H9 (cell line): ENCODE measurements at regions not wholly inside any gene's neighbourhood (a gene's known extent, or its start where the extent isn't known, plus 50 kb on each side); places are given as distances from the start of the nearest gene placed in this dataset.

ENCODE experiments used
- DNase-seq: peaks from one replicate; pipeline ENCODE4 v3.0.0-alpha.2; 2017
- H2AFZ ChIP-seq: one replicate; pipeline ENCODE4 v1.6.1; 2013; ENCODE audit warnings: mild to moderate bottlenecking, low read length, control low read depth, moderate library complexity
- H2AK5ac ChIP-seq: 2 replicates; pipeline ENCODE4 v1.6.1; 2013; ENCODE audit warnings: low read length, control low read depth, mixed read lengths; ENCODE audit not compliant: insufficient read length
- H2BK120ac ChIP-seq: one replicate; pipeline ENCODE4 v1.6.1; 2013; ENCODE audit warnings: low read depth, mild to moderate bottlenecking, low read length, control low read depth, inconsistent platforms; ENCODE audit not compliant: poor library complexity, severe bottlenecking
- H2BK12ac ChIP-seq: 2 replicates; pipeline ENCODE4 v1.6.1; 2013; ENCODE audit warnings: low read length, control low read depth, mixed read lengths, low read depth; ENCODE audit not compliant: insufficient read length
- H2BK15ac ChIP-seq: 2 replicates; pipeline ENCODE4 v1.6.1; 2013; ENCODE audit warnings: low read depth, low read length, control low read depth
- H2BK20ac ChIP-seq: one replicate; pipeline ENCODE4 v1.6.1; 2013; ENCODE audit warnings: low read depth, mild to moderate bottlenecking, low read length, control low read depth, inconsistent platforms; ENCODE audit not compliant: poor library complexity, severe bottlenecking
- H2BK5ac ChIP-seq: 2 replicates; pipeline ENCODE4 v1.6.1; 2013; ENCODE audit warnings: low read length, control low read depth, mixed read lengths; ENCODE audit not compliant: insufficient read length
- H3K14ac ChIP-seq: 2 replicates; pipeline ENCODE4 v1.6.1; 2013; ENCODE audit warnings: low read length, control low read depth; ENCODE audit not compliant: insufficient read depth
- H3K18ac ChIP-seq: 2 replicates; pipeline ENCODE4 v1.6.1; 2013; ENCODE audit warnings: low read depth, mild to moderate bottlenecking, mixed read lengths, low read length, control low read depth; ENCODE audit not compliant: insufficient read length
- H3K23ac ChIP-seq: 2 replicates; pipeline ENCODE4 v1.6.1; 2013; ENCODE audit warnings: low read length, control low read depth, mixed read lengths, low read depth; ENCODE audit not compliant: insufficient read length
- H3K23me2 ChIP-seq: 2 replicates; pipeline ENCODE4 v1.6.1; 2013; ENCODE audit warnings: low read depth, mild to moderate bottlenecking, mixed read lengths, low read length, control low read depth; ENCODE audit not compliant: insufficient read length, poor library complexity, severe bottlenecking
- H3K27ac ChIP-seq: 2 replicates; pipeline ENCODE4 v1.5.1; 2013; ENCODE audit warnings: low read length, control low read depth, mixed read lengths, low read depth; ENCODE audit not compliant: insufficient read length
- H3K27me3 ChIP-seq: 2 replicates; pipeline ENCODE4 v1.6.1; 2013; ENCODE audit warnings: low read length, control low read depth, inconsistent platforms; ENCODE audit not compliant: insufficient read depth
- H3K4ac ChIP-seq: 2 replicates; pipeline ENCODE4 v1.6.1; 2013; ENCODE audit warnings: low read depth, mild to moderate bottlenecking, control low read depth, inconsistent platforms, low read length, moderate library complexity
- H3K4me1 ChIP-seq: 2 replicates; pipeline ENCODE4 v1.6.1; 2013; ENCODE audit warnings: low read length, control low read depth, inconsistent platforms; ENCODE audit not compliant: insufficient read depth
- H3K4me2 ChIP-seq: 2 replicates; pipeline ENCODE4 v1.6.1; 2013; ENCODE audit warnings: low read length, control low read depth, mixed read lengths; ENCODE audit not compliant: insufficient read length, insufficient read depth
- H3K56ac ChIP-seq: 2 replicates; pipeline ENCODE4 v1.6.1; 2013; ENCODE audit warnings: low read depth, mild to moderate bottlenecking, mixed read lengths, low read length, control low read depth; ENCODE audit not compliant: insufficient read length
- H3K79me1 ChIP-seq: 2 replicates; pipeline ENCODE4 v1.6.1; 2013; ENCODE audit warnings: low read depth, mild to moderate bottlenecking, moderate library complexity, low read length, control low read depth, inconsistent platforms; ENCODE audit not compliant: insufficient read depth, poor library complexity, severe bottlenecking
- H3K79me2 ChIP-seq: 2 replicates; pipeline ENCODE4 v1.6.1; 2013; ENCODE audit warnings: low read length, control low read depth, inconsistent platforms; ENCODE audit not compliant: insufficient read depth
- H3K9ac ChIP-seq: 2 replicates; pipeline ENCODE4 v1.6.1; 2013; ENCODE audit warnings: low read length, control low read depth, mixed read lengths; ENCODE audit not compliant: insufficient read length; ENCODE audit errors: extremely low read depth
- H3K9me3 ChIP-seq: one replicate; pipeline ENCODE4 v1.6.1; 2013; ENCODE audit warnings: low read depth, low read length, inconsistent platforms; ENCODE audit not compliant: control insufficient read depth
- H3T11ph ChIP-seq: one replicate; pipeline ENCODE4 v1.6.1; 2013; ENCODE audit warnings: mild to moderate bottlenecking, low read length, control low read depth, inconsistent platforms
- H4K20me1 ChIP-seq: one replicate; pipeline ENCODE4 v1.6.1; 2013; ENCODE audit not compliant: control insufficient read depth, insufficient read length, insufficient read depth
- H4K5ac ChIP-seq: 2 replicates; pipeline ENCODE4 v1.6.1; 2013; ENCODE audit warnings: low read depth, mild to moderate bottlenecking, mixed read lengths, low read length, control low read depth; ENCODE audit not compliant: insufficient read length
- H4K8ac ChIP-seq: replicated peaks from 2 replicates; pipeline ENCODE4 v1.6.1; 2013; ENCODE audit warnings: low read length, control low read depth, mixed read lengths, low read depth; ENCODE audit not compliant: insufficient read length
- H4K91ac ChIP-seq: 2 replicates; pipeline ENCODE4 v1.6.1; 2013; ENCODE audit warnings: low read depth, mild to moderate bottlenecking, moderate library complexity, mixed read lengths, low read length, control low read depth; ENCODE audit not compliant: insufficient read length
- H3K27ac Mint-ChIP-seq, 3 experiments: 2 replicates in 2 of 3; 3 replicates in 1 of 3; pipeline ENCODE4 v1.8.0; 2020 to 2021; ENCODE audit warnings: mixed read lengths in 3 of 3, mild to moderate bottlenecking in 1 of 3, moderate library complexity in 1 of 3
- H3K27me3 Mint-ChIP-seq: 2 replicates; pipeline ENCODE4 v1.8.0; 2021; ENCODE audit warnings: low read depth, mild to moderate bottlenecking, moderate library complexity, mixed read lengths
- H3K36me3 Mint-ChIP-seq, 3 experiments: 2 replicates in 2 of 3; 3 replicates in 1 of 3; pipeline ENCODE4 v1.8.0; 2020 to 2021; ENCODE audit warnings: low read depth in 3 of 3, mixed read lengths in 3 of 3; ENCODE audit not compliant: insufficient read depth in 1 of 3
- H3K4me1 Mint-ChIP-seq, 2 experiments: 2 replicates each; pipeline ENCODE4 v1.8.0; 2020; ENCODE audit warnings: mixed read lengths in 2 of 2
- H3K4me3 Mint-ChIP-seq, 2 experiments: 2 replicates in 1 of 2; 3 replicates in 1 of 2; pipeline ENCODE4 v1.8.0; 2020 to 2021; ENCODE audit warnings: mild to moderate bottlenecking in 2 of 2, mixed read lengths in 2 of 2, moderate library complexity in 1 of 2
- H3K9me3 Mint-ChIP-seq, 2 experiments: 2 replicates in 1 of 2; 3 replicates in 1 of 2; pipeline ENCODE4 v1.8.0; 2020; ENCODE audit warnings: mild to moderate bottlenecking in 2 of 2, mixed read lengths in 2 of 2, moderate library complexity in 1 of 2
- CTCF ChIP-seq: fragments of 200-600 bp; sonication (generic); conservative IDR thresholded peaks from 3 replicates; pipeline ENCODE4 v1.8.0; 2021; ENCODE audit warnings: antibody characterized with exemption, mild to moderate bottlenecking
- WGBS: extraction: QIAGEN DNeasy Blood & Tissue Kit; methylation state at CpG from one replicate; pipeline ENCODE4 v1.1.7; 2013; ENCODE audit warnings: missing lambda C conversion rate, low lambda C conversion rate, mixed read lengths; ENCODE audit not compliant: insufficient read length; ENCODE audit errors: extremely low coverage; 5-methylcytosine and 5-hydroxymethylcytosine counted together

DNA sequence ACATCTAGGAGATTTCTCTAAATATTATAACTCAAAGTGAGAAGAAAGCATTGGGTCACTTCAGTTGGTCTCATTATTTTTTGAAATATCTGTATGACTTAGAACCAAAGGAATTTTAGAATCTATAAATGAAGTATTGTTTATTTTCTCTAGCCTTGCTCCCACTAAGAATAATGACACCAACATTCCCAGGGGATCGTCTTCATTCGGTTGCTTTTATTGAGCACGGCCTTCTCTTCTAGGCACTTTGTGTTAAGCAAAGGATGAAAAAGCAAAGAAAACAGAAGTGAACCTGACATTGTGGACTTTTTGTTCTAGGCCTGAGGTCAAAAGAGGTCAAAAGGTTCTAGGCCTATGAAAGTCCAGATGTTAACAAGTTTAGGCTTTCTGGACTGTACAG is 231.9 kb downstream of the GALR1 start:
- WGBS, result no CpG with 5 or more reads among the region's 3 CpGs
- no peak overlapping the region for H4K5ac ChIP-seq
- H4K8ac ChIP-seq, result no peak overlapping the region
- no peak overlapping the region for H3K27ac ChIP-seq
- H2AK5ac ChIP-seq, result no peak overlapping the region
- no peak overlapping the region for H2BK20ac ChIP-seq
- no peak overlapping the region for H3K4ac ChIP-seq
- H3K4me3 Mint-ChIP-seq, result no peak overlapping the region
- peaks cover 0 to 7% (median 4%) of the 10 kb centered on the region in 3 experiments; a peak in 4 of 7 replicates for H3K36me3 Mint-ChIP-seq
- H2BK5ac ChIP-seq, result no peak overlapping the region
- H3K56ac ChIP-seq, result no peak overlapping the region
- no peak for TF ChIP-seq CTCF
- H2AFZ ChIP-seq, result no peak overlapping the region
- H2BK15ac ChIP-seq, result no peak overlapping the region
- H3K23me2 ChIP-seq, result no peaks in the 10 kb centered on the region
- no peak for DNase-seq
- no peaks in the 10 kb centered on the region; the same call in 1 of the 2 replicates for H3K4me1 ChIP-seq
- no peak overlapping the region for H3K14ac ChIP-seq
- no peaks in the 10 kb centered on the region for H4K20me1 ChIP-seq
- H3K9me3 Mint-ChIP-seq, result no peaks in the 10 kb centered on the region; a peak in 1 of 5 replicates
- H3K23ac ChIP-seq, result no peak overlapping the region
- H3K79me2 ChIP-seq, result no peaks in the 10 kb centered on the region; the same call in 1 of the 2 replicates
- no peak overlapping the region for H2BK12ac ChIP-seq
- H3K27me3 ChIP-seq, result no peaks in the 10 kb centered on the region
- no peaks in the 10 kb centered on the region for H3K27me3 Mint-ChIP-seq
- H3K9ac ChIP-seq, result no peak overlapping the region
- no peak overlapping the region for H3K4me2 ChIP-seq
- no peaks in the 10 kb centered on the region for H3K79me1 ChIP-seq
- no peaks in the 10 kb centered on the region for H3K9me3 ChIP-seq
- H4K91ac ChIP-seq, result no peak overlapping the region
- no peak overlapping the region for H3K18ac ChIP-seq
- H2BK120ac ChIP-seq, result no peak overlapping the region
- H3K27ac Mint-ChIP-seq, result no peak overlapping the region
- peaks cover 6 to 9% of the 10 kb centered on the region in 2 experiments for H3K4me1 Mint-ChIP-seq
- H3T11ph ChIP-seq, result no peak overlapping the region
